Medulla oblongata (tissue), 1 donor: ENCODE measurements at regions not wholly inside any gene's neighbourhood (a gene's known extent, or its start where the extent isn't known, plus 50 kb on each side); places are given as distances from the start of the nearest gene placed in this dataset.
"Not testable (repeated sequence)": the region's sequence is repeated elsewhere in the genome, so short reads cannot be mapped to it uniquely, and the experiment has no call there.

Experiments
- DNase-seq: peaks from one replicate; pipeline ENCODE4 v3.0.0-alpha.2; 2015; ENCODE audit errors: extremely low spot score

GRCh38 chr4:89497517-89498308 is 190.1 kb upstream of the GPRIN3 start:
- no peak for DNase-seq

GRCh38 chr4:89496851-89497250 is 189.3 kb upstream of the GPRIN3 start:
- no peak for DNase-seq

GRCh38 chr4:89493367-89493766 is 185.8 kb upstream of the GPRIN3 start:
- no peak for DNase-seq

GRCh38 chr4:89492581-89493071 is 185.0 kb upstream of the GPRIN3 start:
- DNase-seq: no peak

GRCh38 chr4:89491761-89492160 is 184.2 kb upstream of the GPRIN3 start:
- DNase-seq: no peak

GRCh38 chr4:89489921-89490431 is 182.4 kb upstream of the GPRIN3 start:
- not testable (repeated sequence) for DNase-seq

GRCh38 chr4:89489338-89489771 is 181.8 kb upstream of the GPRIN3 start:
- no peak for DNase-seq

GRCh38 chr4:89488736-89489135 is 181.1 kb upstream of the GPRIN3 start:
- no peak for DNase-seq

GRCh38 chr4:89486673-89487072 is 179.1 kb upstream of the GPRIN3 start:
- no peak for DNase-seq

- peak; percentile 27 for DNase-seq
Measured at GRCh38 chr4:89486042-89486441, 178.4 kb upstream of the GPRIN3 start.

GRCh38 chr4:89483833-89484232 is 176.2 kb upstream of the GPRIN3 start:
- DNase-seq: no peak

GRCh38 chr4:89482926-89483595 is 175.5 kb upstream of the GPRIN3 start:
- no peak for DNase-seq

- DNase-seq: peak; percentile 37
Measured at GRCh38 chr4:89482251-89482650, 174.7 kb upstream of the GPRIN3 start.

GRCh38 chr4:89469930-89470375 is 162.4 kb upstream of the GPRIN3 start:
- DNase-seq: peak; percentile 30

- no peak for DNase-seq
Measured at GRCh38 chr4:89469516-89469915, 161.9 kb upstream of the GPRIN3 start.

- no peak for DNase-seq
Measured at GRCh38 chr4:89468602-89469001, 161.0 kb upstream of the GPRIN3 start.

- no peak for DNase-seq
Measured at GRCh38 chr4:89463341-89463740, 155.7 kb upstream of the GPRIN3 start.

GRCh38 chr4:89447543-89447942 is 139.9 kb upstream of the GPRIN3 start:
- no peak for DNase-seq

- DNase-seq: no peak
Measured at GRCh38 chr4:89446193-89446592, 138.6 kb upstream of the GPRIN3 start.

- no peak for DNase-seq
Measured at GRCh38 chr4:89439533-89439932, 131.9 kb upstream of the GPRIN3 start.

- DNase-seq: peak; percentile 50
Measured at GRCh38 chr4:89438102-89438831, 130.7 kb upstream of the GPRIN3 start.

- DNase-seq: peak; percentile 82
Measured at GRCh38 chr4:89434364-89434988, 126.9 kb upstream of the GPRIN3 start.
